GM19238 (cell line): ENCODE measurements at regions not wholly inside any gene's neighbourhood (a gene's known extent, or its start where the extent isn't known, plus 50 kb on each side); places are given as distances from the start of the nearest gene placed in this dataset.
"Not testable (repeated sequence)": the region's sequence is repeated elsewhere in the genome, so short reads cannot be mapped to it uniquely, and the experiment has no call there.

Experiments
- DNase-seq: peaks from one replicate; pipeline ENCODE4 v3.0.0; 2011; ENCODE audit warnings: low spot score; ENCODE audit not compliant: insufficient read length

DNA sequence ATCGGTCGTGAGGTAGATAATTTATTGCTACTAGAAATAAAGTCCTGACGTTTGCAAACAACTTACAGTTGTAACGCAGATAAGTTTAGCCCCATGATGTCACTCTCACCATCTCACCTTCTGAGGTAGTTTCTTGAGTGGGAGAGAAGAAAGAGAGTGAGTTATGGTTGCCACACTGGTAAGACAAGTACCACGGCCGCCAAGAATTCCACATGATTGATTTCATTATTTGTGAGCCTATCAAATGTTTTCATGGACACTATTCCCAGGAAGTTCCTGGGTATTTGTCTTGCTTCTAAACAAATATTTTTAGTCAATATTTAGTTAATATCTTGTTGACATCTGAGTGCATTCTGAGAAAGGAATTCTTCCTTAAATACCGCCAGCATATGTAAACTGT lies 339.4 kb upstream of the KIAA1217 start:
- DNase-seq, result no peak

GRCh38 chr10:23869996-23870395 lies 338.9 kb upstream of the KIAA1217 start:
- no peak for DNase-seq

DNA sequence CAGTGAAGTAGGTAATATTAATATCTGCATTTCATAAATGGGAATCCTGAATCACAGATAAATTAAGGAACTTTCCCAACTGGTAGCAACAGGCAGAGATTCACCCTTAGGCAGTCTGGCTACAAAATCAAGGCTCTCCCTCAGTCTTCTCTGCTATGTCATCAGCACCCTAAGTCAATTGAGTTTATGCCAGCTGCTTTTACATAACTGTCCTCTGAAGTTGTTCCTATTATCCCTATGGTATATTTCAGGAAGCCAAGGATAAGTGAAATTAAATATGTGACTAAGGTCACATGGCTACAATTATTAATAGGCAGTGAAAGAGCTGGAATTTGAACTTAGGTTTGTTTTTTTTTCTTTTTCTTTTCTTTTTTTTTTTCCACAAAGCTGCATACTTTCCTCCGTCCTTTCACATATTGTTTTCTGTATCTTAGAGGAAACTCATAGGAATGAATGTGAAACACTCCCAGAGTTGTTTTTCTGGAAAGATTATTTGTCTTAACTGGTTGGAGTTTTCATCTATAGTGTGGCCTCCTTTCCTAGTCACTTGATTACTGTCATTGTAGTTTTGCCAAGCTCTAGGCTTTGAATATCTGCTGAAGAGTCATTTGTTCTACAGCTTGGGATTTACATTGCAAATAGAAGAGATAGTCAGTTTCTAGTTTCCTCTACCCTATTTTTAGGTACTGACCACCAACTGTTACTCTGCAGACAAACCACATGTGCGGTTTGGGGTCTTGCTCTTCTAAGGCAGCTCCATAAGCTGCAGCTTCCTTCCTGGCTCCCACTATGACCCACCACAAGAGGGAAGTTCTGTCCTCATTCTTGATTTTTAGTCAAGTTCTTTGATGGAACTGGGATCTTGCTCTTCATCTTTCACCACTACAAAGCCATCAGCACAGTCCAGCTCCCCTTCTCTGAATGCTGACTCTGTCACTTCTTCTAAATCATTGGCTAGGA lies 338.0 kb upstream of the KIAA1217 start:
- DNase-seq, result no peak

DNA sequence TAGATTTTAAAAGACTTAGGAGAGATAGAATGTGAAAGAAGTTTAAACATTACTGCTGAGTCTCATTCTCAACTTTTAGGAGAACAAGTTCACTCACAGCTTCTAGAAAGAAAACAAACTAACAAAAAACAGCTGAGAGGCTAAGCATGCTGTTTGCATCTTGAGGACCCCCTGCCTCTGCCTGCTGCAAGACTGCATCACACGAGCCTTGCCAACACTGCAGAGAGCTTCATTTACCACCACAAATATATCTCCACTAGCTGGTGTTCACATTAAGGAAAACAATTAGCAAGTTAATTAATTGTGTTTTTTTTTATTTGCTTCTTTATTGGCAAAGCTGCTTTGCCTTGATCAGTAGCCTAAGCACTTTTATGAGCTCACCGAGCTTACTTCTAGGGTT lies 336.6 kb upstream of the KIAA1217 start:
- no peak for DNase-seq

- DNase-seq, result no peak
Measured at GRCh38 chr10:23877791-23878320, 331.1 kb upstream of the KIAA1217 start.

DNA sequence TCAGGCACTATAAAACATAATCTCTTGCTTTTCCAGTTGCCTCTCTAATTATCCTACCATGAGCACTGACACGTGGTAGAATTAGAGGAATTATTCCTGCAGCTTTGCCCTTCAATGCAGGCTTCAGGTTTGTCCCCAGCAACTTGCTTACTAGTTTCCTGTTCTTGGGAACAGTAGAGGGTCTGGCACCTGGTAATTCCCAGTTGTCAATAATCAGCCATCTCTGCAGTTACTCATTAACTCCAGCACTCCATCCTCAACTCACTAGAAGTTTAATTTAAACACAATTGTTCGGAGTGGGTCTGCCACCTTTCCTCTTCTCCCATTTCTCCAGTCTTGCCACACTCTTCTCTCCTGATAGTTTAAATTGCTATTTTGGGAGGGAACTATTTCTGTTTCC lies 324.3 kb upstream of the KIAA1217 start:
- DNase-seq, result no peak

DNA sequence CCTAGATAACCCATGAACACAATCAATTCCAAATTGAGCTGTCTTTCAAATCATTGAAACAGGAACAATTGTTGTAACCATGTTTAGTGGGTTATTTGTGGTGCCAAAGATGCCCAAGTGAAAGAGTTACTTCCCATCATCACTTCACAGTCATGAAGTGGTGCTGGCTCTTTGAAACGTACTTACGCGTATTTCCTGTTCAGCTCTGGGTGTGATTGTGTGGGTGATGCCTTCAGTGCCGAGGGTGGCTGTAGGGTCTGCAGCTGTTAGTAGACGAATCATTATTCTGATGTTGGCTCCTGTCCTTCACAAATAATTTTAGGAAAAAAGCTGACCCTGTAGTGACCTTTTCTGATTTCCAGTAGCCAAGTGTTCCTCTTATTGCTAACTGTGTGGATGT lies 323.1 kb upstream of the KIAA1217 start:
- no peak for DNase-seq

- no peak for DNase-seq
Measured at GRCh38 chr10:23886355-23886754, 322.6 kb upstream of the KIAA1217 start.

DNA sequence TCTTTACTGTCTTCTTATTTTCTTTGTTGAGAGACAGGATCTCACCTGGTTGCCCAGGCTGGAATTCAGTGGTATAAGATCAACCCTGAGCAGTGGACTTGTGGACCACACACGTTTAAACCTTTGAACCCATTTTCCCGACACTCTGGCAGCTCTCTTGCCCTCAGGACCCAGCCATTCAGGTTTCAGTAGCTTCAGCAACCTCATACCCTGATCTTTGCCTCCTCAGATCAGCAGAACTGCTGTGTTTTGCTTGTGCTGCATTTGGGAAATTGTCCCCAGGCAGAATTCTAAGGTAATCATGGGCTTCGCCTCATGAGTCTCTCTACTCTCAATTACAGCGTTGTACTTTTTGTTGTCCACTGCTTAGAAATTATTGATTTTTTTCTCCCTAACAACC lies 317.6 kb upstream of the KIAA1217 start:
- no peak for DNase-seq

DNA sequence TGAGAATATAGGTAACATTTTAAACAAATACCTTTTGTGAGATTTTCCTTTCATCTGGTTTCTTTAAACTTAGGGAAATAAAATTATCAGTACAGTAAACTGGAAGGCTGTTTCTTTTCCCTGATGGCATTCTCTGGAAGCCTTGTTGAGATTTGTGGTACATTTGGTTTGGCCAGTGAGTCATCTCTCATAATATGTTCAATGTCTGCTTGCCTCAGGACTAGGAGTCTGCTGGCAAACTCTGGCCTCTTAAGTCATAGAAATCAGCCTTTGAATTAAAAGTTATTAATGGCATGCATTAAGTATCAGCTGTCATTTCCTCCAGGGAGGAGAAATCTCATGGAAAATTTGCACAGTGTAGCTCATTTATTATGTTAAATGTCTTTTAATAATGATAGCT lies 316.6 kb upstream of the KIAA1217 start:
- DNase-seq, result no peak

- no peak for DNase-seq
Measured at GRCh38 chr10:23897267-23897666, 311.7 kb upstream of the KIAA1217 start.

GRCh38 chr10:23897861-23898260 lies 311.1 kb upstream of the KIAA1217 start:
- DNase-seq, result no peak

DNA sequence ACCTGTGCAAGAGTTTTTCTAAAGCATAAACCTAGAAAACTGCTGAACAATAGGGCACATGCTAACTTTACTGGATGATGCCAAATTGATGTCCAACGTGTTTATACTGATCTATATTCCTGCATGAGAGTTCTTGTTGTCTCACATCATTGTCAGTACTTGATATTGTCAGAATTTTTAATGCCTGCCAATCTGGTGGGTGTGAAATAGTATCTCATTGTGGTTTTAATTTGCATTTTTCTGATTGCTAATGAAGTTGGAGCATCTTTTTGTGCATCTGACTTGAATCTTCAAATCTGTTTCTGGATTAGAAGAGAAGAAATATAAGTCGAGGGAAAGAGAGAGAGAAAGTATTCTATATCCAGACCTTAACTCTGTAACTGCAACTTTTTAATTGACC lies 309.8 kb upstream of the KIAA1217 start:
- no peak for DNase-seq

GRCh38 chr10:23910291-23910690 lies 298.6 kb upstream of the KIAA1217 start:
- DNase-seq, result no peak

DNA sequence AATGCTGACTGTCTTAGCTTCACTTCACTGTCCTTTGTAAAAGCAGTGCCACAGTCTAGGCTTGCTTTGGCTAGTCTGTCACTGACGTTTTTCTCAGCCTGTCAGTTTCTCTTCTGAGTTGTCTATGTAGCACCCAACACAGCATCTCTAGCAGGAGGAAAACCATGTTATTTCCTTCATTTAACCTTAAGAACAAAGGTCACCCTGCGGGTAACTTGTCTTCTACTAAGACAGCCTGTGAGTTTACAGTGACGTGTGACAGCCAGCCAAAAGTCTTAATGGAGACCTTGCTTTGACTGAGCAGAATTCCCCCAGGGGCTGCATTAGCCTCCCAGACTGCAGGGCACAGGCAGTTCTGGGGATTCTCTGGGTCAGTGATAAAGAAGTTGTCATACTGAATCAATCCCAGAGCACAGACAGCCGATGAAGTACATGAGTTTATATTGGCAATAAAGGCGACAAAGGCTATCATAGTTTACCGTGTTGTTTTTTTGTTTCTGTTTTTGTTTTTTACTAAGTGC lies 296.0 kb upstream of the KIAA1217 start:
- DNase-seq, result no peak

DNA sequence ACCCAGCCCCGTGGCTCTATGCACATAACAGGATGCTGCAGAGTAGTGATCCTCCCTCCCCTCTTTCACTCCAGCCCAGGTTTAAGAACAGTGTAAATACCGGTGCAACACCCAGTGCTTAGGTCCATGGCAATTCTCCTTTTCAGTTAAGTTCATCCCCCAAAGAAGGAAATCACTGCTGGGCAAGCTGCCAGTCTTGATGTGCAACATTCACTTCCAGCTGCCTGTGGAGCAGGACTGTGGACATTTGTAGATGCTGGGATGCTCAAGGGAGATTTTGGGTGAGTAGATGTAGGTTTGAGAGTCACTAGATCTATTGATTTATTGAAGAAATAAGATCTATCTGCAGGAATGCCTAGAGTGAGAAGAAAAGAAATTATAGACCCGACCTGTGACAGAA lies 294.3 kb upstream of the KIAA1217 start:
- DNase-seq, result no peak

DNA sequence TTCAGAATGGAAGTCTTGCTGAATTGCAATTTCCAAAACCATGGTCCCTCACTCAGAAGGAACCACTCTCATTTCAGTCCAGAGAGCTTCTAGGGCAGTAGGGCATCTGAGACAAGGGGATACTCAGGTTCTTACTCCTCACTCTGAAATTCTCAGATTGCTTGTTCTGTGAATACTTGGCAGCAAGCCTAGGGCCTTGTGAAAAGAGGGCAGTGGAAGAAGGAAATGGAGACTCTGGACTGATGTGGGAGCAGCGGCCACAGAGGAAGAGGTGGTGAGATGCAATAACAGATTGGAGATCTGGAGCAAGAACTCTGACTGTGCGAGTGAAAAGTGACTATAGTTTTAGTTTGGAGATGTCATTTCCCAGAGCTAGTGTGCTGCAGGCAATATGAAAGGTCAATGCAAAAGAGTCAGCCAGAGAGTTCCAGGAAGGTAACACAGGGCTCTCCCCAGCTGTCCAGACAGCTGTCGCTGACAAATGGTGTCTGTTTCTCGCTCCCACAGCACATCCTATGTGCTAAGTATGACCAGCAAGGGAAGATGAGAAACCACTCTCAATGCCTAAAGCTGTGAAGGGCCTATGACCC lies 291.6 kb upstream of the KIAA1217 start:
- DNase-seq, result no peak

DNA sequence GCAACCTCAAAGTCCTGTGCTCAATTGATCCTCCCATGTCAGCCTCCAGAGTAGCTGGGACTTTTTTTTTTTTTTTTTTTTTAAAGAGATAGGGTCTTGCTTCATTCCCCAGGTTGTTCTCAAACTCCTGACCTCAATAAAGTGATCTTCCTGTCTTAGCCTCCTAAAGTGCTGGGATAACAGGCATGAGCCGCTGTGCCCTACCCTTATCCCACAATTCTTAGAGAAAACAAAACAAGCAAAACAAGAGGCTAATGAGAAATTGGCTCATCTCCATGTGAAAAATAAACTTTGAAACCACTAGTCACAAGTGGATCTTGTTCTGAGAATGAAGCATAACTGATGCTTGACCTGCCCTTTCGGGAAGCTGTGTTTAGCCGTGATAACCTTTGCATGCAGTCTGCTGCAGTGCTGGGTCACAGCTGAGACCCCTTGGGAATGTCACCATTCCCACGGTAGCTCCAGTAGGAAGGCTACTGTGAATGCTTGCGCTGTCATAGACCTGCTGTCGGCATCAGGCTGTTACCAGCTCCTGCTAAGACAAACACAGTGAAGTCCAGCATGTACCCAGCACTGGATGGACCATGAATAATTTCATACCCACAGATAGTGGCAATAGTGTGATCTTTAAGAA lies 290.7 kb upstream of the KIAA1217 start:
- DNase-seq, result no peak

GRCh38 chr10:23918839-23919238 lies 290.1 kb upstream of the KIAA1217 start:
- no peak for DNase-seq

DNA sequence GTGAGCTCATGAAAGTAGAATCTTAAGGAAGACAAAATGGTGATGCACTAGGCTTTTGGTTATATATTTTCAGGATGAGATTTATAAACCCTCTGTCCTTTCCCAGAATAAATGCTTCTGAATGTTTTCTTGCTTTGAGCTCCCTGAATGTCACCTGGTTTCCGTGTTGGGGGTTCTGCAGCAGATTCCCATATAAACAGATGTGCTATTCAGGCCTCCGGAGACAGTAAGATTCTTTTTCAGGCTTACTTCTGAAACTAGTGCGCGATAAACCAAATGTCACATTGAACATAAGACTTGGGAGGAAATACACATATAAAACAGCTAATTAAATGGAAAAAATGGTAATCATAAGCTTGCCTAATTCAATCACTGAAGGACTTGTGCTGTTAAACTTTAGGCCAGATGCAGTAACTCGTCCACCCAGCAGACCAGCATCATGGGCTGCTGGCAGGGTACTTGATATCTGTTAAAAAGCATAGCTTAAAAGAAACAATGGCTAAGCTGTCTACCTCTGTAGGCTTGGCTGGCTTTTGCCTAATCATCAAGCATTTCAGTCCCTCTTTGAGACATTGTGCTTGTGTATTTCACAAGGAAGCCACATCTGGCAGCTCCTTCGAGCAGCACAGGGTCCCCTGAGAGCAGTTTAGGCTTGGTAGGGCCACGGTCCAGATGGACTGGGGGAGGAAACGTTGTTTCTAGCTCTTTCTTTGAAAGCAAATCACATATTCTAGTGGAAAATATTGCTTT lies 281.2 kb upstream of the KIAA1217 start:
- DNase-seq, result no peak

GRCh38 chr10:23934023-23934422 lies 274.9 kb upstream of the KIAA1217 start:
- DNase-seq, result not testable (repeated sequence)
